Astrocyte of the cerebellum (primary cell): ENCODE measurements at regions not wholly inside any gene's neighbourhood (a gene's known extent, or its start where the extent isn't known, plus 50 kb on each side); places are given as distances from the start of the nearest gene placed in this dataset.

Experiments
- DNase-seq: peaks from one replicate; pipeline ENCODE4 v3.0.0-alpha.2; 2011; ENCODE audit warnings: low read depth
- H3K4me3 ChIP-seq: 2 replicates; pipeline ENCODE4 v1.5.1; 2011; ENCODE audit warnings: mild to moderate bottlenecking, low read depth, low read length, moderate library complexity
- CTCF ChIP-seq: IDR thresholded peaks from 2 replicates; pipeline ENCODE4 v1.5.1; 2012; ENCODE audit warnings: low read length, low read depth, moderate library complexity, mild to moderate bottlenecking; ENCODE audit errors: missing control alignments
- in situ Hi-C: cut with HindIII; loops from 2 replicates; pipeline ENCODE4 v1.10.0; 2017; ENCODE audit warnings: low sequenced_read_pairs

GRCh38 chr4:84164201-84164600 is 334.9 kb downstream of the NKX6-1 start:
- TF ChIP-seq CTCF, result no peak
- H3K4me3 ChIP-seq, result no peak overlapping the region
- no peak for DNase-seq
- in situ Hi-C loops, result no loop called here

DNA sequence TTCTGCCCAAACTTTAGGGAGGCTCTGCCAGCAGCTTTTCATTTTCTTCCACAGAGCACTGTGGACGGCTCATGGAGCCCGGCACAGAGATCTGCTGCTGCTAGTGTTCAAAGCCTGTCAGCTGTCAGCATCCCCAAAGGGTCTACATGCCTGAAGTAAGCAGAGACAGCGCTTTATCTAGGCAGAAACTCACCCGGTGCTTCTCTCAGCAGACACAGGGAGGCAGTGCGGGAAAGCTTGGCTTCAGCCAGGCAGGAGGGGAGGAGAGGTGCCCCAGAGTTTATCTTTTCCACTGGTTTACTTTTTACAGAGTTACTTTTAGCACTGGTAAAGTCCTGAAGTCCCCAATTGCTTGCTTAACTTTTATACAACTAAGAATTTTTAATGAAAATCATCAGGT is 339.3 kb downstream of the NKX6-1 start:
- no peak overlapping the region for H3K4me3 ChIP-seq
- in situ Hi-C loops, result no loop called here
- TF ChIP-seq CTCF, result peak; percentile 24
- no peak for DNase-seq

GRCh38 chr4:84158670-84159069 is 340.4 kb downstream of the NKX6-1 start:
- DNase-seq, result no peak
- in situ Hi-C loops, result no loop called here
- TF ChIP-seq CTCF, result no peak
- no peak overlapping the region for H3K4me3 ChIP-seq

DNA sequence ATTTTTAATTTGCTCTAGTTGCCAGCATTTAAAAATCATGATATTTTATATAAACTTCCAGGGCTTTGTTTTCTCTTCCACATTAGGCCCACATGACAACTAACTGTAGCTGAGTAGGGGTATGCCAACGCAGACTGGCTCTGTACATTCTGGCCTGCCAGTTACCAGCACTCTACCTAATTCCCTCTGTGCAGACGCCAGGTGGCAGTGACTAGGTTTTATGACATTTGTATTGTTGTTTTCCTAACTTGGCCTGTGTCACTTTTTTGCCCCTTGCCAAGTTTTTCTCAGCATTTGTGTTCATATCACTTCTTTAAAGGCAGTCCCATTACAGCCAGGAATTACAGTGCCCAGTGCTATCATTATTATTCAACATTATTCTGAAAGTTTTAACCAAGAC is 347.5 kb downstream of the NKX6-1 start:
- in situ Hi-C loops, result no loop called here

GRCh38 chr4:84150177-84150576 is 348.9 kb downstream of the NKX6-1 start:
- no peak overlapping the region for H3K4me3 ChIP-seq
- TF ChIP-seq CTCF, result no peak
- in situ Hi-C loops, result no loop called here
- DNase-seq, result no peak

More for the DNA sequence above, 347.5 kb downstream of the NKX6-1 start:
- no peak for DNase-seq
- no peak overlapping the region for H3K4me3 ChIP-seq
- TF ChIP-seq CTCF, result no peak

DNA sequence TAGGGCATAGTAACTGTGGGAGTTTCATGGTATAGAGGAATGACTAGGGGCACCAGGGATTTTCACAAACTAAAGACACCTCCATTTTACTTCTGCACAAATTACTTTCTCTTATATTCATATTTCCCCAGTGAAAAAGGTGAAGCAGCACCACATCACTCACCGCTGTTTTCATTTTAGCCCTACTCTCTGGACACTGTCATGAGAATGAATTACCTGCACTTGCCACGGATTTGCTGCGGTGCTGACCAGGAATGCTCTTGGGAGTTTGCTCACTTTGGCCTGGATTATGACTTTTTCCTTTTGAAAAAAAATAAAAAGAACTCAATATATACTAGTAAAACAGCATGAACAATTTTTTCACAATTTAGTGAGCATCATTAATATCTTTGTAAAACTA is 351.3 kb downstream of the NKX6-1 start:
- DNase-seq, result no peak
- no peak for TF ChIP-seq CTCF
- in situ Hi-C loops, result no loop called here
- H3K4me3 ChIP-seq, result no peak overlapping the region
